ENCODE measurements at regions not wholly inside any gene's neighbourhood (a gene's known extent, or its start where the extent isn't known, plus 50 kb on each side); places are given as distances from the start of the nearest gene placed in this dataset.
"Not testable (repeated sequence)": the region's sequence is repeated elsewhere in the genome, so short reads cannot be mapped to it uniquely, and the experiment has no call there.

GRCh38 chr4:155442267-155443105, 65.7 kb upstream of the MAP9 start:
- H3K27ac ChIP-seq: peak overlapping the region; percentile 45 to 59 (median 46)
- TF ChIP-seq POLR2A (IDR thresholded peaks at IDR 0.05): no peak
- no peak for TF ChIP-seq EP300 (IDR thresholded peaks at IDR 0.05)
- TF ChIP-seq POLR2AphosphoS5 (IDR thresholded peaks at IDR 0.05): no peak
- TF ChIP-seq CTCF (IDR thresholded peaks at IDR 0.05): peak; percentile 78 to 95 (median 88)
- peak; percentile 92 for DNase-seq
- H3K4me1 ChIP-seq: peaks cover 0 to 15% (median 11%) of the 10 kb centered on the region in 4 donors
- H3K27me3 ChIP-seq: no peaks in the 10 kb centered on the region
- WGBS, 2 donors: 54 to 61% methylated on average over 10 of the region's 10 CpGs
- no peaks in the 10 kb centered on the region for H3K36me3 ChIP-seq
- intact Hi-C loops (cut with DNase I): loop anchor here (1.0 to 5.0 kb wide), 5 partner anchors 80 to 510 kb away; partner anchors contain the start of gene CTSO
- no peaks in the 10 kb centered on the region for H3K9me3 ChIP-seq
- H3K4me3 ChIP-seq: peak overlapping the region; percentile 7 to 32 (median 17)

- Histone ChIP-seq H3K27me3 (no peaks in the 10 kb centered on the region), H3K9me3 (no peaks in the 10 kb centered on the region), H3K36me3 (no peaks in the 10 kb centered on the region), H3K4me3 (no peak overlapping the region), H3K27ac (peak overlapping the region; percentile 45 to 59 (median 46)), H3K4me1 (peaks cover 0 to 15% (median 11%) of the 10 kb centered on the region in 4 donors)
- 62 to 79% methylated on average over 1 of the region's 1 CpG for WGBS, 2 donors
- intact Hi-C loops (cut with DNase I): loop anchor here (2.0 to 5.0 kb wide), 4 partner anchors 81 to 366 kb away; partner anchors contain the start of gene GUCY1B1
- DNase-seq: no peak
- TF ChIP-seq EP300 (IDR thresholded peaks at IDR 0.05): no peak
- TF ChIP-seq POLR2A (IDR thresholded peaks at IDR 0.05): no peak
- TF ChIP-seq CTCF (IDR thresholded peaks at IDR 0.05): no peak
- TF ChIP-seq POLR2AphosphoS5 (IDR thresholded peaks at IDR 0.05): no peak
Measured at GRCh38 chr4:155441475-155441874, 64.7 kb upstream of the MAP9 start.

- H3K9me3 ChIP-seq: not testable (repeated sequence)
- WGBS, 2 donors: 96 to 98% methylated on average over 6 of the region's 6 CpGs
Measured at GRCh38 chr4:155439760-155440159, 63.0 kb upstream of the MAP9 start.

GRCh38 chr4:155434904-155435303, 58.1 kb upstream of the MAP9 start:
- no peaks in the 10 kb centered on the region for H3K9me3 ChIP-seq
- H3K27ac ChIP-seq: no peak overlapping the region
- peaks cover 0 to 16% (median 8%) of the 10 kb centered on the region in 4 donors for H3K4me1 ChIP-seq
- WGBS, 2 donors: 86 to 87% methylated on average over 3 of the region's 3 CpGs
- H3K4me3 ChIP-seq: no peak overlapping the region
- TF ChIP-seq EP300 (IDR thresholded peaks at IDR 0.05): no peak
- no peak for TF ChIP-seq CTCF (IDR thresholded peaks at IDR 0.05)
- no peak for TF ChIP-seq POLR2A (IDR thresholded peaks at IDR 0.05)
- TF ChIP-seq POLR2AphosphoS5 (IDR thresholded peaks at IDR 0.05): no peak
- no peaks in the 10 kb centered on the region for H3K27me3 ChIP-seq
- intact Hi-C loops (cut with DNase I): no loop called here
- no peaks in the 10 kb centered on the region for H3K36me3 ChIP-seq
- DNase-seq: no peak

More at GRCh38 chr4:155439760-155440159, 63.0 kb upstream of the MAP9 start:
- not testable (repeated sequence) for H3K27me3 ChIP-seq, H3K4me3 ChIP-seq, H3K27ac ChIP-seq, H3K36me3 ChIP-seq, DNase-seq
- intact Hi-C loops (cut with DNase I): loop anchor here (2.0 to 5.0 kb wide), 4 partner anchors 83 to 368 kb away; partner anchors contain the start of gene GUCY1B1
- peaks cover 0 to 15% (median 11%) of the 10 kb centered on the region in 4 donors for H3K4me1 ChIP-seq

- intact Hi-C loops (cut with DNase I): no loop called here
- 89 to 93% methylated on average over 1 of the region's 1 CpG for WGBS, 2 donors
Measured at GRCh38 chr4:155434366-155434765, 57.6 kb upstream of the MAP9 start.

More at GRCh38 chr4:155434366-155434765, 57.6 kb upstream of the MAP9 start:
- Histone ChIP-seq H3K36me3 (no peaks in the 10 kb centered on the region), H3K9me3 (no peaks in the 10 kb centered on the region), H3K4me1 (peaks cover 0 to 16% (median 8%) of the 10 kb centered on the region in 4 donors), H3K27ac (no peak overlapping the region), H3K4me3 (no peak overlapping the region), H3K27me3 (no peaks in the 10 kb centered on the region)
- TF ChIP-seq POLR2A (IDR thresholded peaks at IDR 0.05): no peak
- no peak for DNase-seq

Measured in sigmoid colon (tissue), 6 donors.